SK-N-SH (cell line): ENCODE measurements at regions not wholly inside any gene's neighbourhood (a gene's known extent, or its start where the extent isn't known, plus 50 kb on each side); places are given as distances from the start of the nearest gene placed in this dataset.

Experiments used
- FOXJ3 ChIP-seq: sonication (generic); formaldehyde crosslinking; IDR thresholded peaks from 2 replicates; pipeline ENCODE4 v1.5.1; 2020; ENCODE audit warnings: mild to moderate bottlenecking, missing genetic modification reagents
- MXI1 ChIP-seq: IDR thresholded peaks from 2 replicates; pipeline ENCODE4 v1.6.1; 2012; ENCODE audit warnings: mild to moderate bottlenecking, low read depth, low read length, improper control_type of control experiment
- POLR2AphosphoS5 ChIP-seq: IDR thresholded peaks from 2 replicates; pipeline ENCODE4 v1.6.1; 2012; ENCODE audit warnings: low read depth, low read length
- RAD21 ChIP-seq: IDR thresholded peaks from 2 replicates; pipeline ENCODE4 v1.6.1; 2012; ENCODE audit warnings: mild to moderate bottlenecking, low read length
- RFX5 ChIP-seq: IDR thresholded peaks from 2 replicates; pipeline ENCODE4 v1.6.1; 2012; ENCODE audit warnings: mild to moderate bottlenecking, improper control_type of control experiment, low read length
- RXRA ChIP-seq: IDR thresholded peaks from 2 replicates; pipeline ENCODE4 v1.4.0; 2012; ENCODE audit warnings: low read depth, mild to moderate bottlenecking, borderline replicate concordance
- TF ChIP-seq, protein P1 (sequence below): fragments of 200-600 bp; sonication (generic); IDR thresholded peaks from 2 replicates; pipeline ENCODE4 v1.6.1; 2017; ENCODE audit warnings: antibody characterized with exemption, mild to moderate bottlenecking, moderate library complexity
- TF ChIP-seq, protein P2 (sequence below): fragments of 150-350 bp; IDR thresholded peaks from 2 replicates; pipeline ENCODE4 v1.6.1; 2016; ENCODE audit warnings: mild to moderate bottlenecking, low read depth, low read length
- TF ChIP-seq, protein P3 (sequence below): IDR thresholded peaks from 2 replicates; pipeline ENCODE4 v1.4.0; 2012; ENCODE audit warnings: low read depth
- TF ChIP-seq, protein P4 (sequence below): IDR thresholded peaks from 2 replicates; pipeline ENCODE4 v1.4.0; 2012; ENCODE audit warnings: low read depth, borderline replicate concordance

DNA sequence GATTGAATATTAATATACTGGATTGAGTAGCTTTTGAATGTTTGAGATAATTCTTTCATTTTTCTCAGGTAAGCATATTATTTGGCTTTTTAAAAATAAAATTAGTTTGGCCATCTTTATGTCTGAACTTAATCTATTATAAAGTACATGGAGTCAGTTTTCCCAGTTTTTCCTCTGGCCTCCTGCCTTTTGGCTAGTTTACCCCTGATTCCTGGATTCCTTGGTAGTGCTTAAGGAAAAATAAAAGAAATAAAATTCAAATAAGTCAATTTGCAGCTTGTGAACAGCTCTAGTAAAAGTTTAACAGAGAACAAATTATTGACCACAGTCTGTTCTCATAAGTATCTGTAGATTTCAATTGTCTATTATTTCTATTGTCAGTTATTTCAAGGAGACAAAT is 89.4 kb downstream of the COL6A6 start:
- TF ChIP-seq, protein P1, sequence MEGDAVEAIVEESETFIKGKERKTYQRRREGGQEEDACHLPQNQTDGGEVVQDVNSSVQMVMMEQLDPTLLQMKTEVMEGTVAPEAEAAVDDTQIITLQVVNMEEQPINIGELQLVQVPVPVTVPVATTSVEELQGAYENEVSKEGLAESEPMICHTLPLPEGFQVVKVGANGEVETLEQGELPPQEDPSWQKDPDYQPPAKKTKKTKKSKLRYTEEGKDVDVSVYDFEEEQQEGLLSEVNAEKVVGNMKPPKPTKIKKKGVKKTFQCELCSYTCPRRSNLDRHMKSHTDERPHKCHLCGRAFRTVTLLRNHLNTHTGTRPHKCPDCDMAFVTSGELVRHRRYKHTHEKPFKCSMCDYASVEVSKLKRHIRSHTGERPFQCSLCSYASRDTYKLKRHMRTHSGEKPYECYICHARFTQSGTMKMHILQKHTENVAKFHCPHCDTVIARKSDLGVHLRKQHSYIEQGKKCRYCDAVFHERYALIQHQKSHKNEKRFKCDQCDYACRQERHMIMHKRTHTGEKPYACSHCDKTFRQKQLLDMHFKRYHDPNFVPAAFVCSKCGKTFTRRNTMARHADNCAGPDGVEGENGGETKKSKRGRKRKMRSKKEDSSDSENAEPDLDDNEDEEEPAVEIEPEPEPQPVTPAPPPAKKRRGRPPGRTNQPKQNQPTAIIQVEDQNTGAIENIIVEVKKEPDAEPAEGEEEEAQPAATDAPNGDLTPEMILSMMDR, result no peak
- TF ChIP-seq RFX5, result no peak
- TF ChIP-seq RAD21, result no peak
- TF ChIP-seq, protein P2, sequence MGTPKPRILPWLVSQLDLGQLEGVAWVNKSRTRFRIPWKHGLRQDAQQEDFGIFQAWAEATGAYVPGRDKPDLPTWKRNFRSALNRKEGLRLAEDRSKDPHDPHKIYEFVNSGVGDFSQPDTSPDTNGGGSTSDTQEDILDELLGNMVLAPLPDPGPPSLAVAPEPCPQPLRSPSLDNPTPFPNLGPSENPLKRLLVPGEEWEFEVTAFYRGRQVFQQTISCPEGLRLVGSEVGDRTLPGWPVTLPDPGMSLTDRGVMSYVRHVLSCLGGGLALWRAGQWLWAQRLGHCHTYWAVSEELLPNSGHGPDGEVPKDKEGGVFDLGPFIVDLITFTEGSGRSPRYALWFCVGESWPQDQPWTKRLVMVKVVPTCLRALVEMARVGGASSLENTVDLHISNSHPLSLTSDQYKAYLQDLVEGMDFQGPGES, result no peak
- TF ChIP-seq, protein P3, sequence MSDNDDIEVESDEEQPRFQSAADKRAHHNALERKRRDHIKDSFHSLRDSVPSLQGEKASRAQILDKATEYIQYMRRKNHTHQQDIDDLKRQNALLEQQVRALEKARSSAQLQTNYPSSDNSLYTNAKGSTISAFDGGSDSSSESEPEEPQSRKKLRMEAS, result no peak
- TF ChIP-seq FOXJ3 (CRISPR knock-in tag), result no peak
- TF ChIP-seq, protein P4, sequence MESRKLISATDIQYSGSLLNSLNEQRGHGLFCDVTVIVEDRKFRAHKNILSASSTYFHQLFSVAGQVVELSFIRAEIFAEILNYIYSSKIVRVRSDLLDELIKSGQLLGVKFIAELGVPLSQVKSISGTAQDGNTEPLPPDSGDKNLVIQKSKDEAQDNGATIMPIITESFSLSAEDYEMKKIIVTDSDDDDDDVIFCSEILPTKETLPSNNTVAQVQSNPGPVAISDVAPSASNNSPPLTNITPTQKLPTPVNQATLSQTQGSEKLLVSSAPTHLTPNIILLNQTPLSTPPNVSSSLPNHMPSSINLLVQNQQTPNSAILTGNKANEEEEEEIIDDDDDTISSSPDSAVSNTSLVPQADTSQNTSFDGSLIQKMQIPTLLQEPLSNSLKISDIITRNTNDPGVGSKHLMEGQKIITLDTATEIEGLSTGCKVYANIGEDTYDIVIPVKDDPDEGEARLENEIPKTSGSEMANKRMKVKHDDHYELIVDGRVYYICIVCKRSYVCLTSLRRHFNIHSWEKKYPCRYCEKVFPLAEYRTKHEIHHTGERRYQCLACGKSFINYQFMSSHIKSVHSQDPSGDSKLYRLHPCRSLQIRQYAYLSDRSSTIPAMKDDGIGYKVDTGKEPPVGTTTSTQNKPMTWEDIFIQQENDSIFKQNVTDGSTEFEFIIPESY, result no peak
- TF ChIP-seq RXRA, result no peak
- TF ChIP-seq MXI1, result no peak
- no peak for TF ChIP-seq POLR2AphosphoS5
